Right renal pelvis (tissue), 4 donors: ENCODE measurements at regions not wholly inside any gene's neighbourhood (a gene's known extent, or its start where the extent isn't known, plus 50 kb on each side); places are given as distances from the start of the nearest gene placed in this dataset.

ENCODE experiments used
- DNase-seq, 4 donors: peaks; one replicate each; pipeline ENCODE4 v3.0.0-alpha.2; 2013; ENCODE audit warnings: low read depth in 4 of 4, low spot score in 3 of 4, missing footprints in 1 of 4

- no peak for DNase-seq
Observed at GRCh38 chr5:6202149-6202967, 176.0 kb downstream of the MED10 start.

- no peak for DNase-seq
Observed at GRCh38 chr5:6201631-6202030, 176.7 kb downstream of the MED10 start.

DNA sequence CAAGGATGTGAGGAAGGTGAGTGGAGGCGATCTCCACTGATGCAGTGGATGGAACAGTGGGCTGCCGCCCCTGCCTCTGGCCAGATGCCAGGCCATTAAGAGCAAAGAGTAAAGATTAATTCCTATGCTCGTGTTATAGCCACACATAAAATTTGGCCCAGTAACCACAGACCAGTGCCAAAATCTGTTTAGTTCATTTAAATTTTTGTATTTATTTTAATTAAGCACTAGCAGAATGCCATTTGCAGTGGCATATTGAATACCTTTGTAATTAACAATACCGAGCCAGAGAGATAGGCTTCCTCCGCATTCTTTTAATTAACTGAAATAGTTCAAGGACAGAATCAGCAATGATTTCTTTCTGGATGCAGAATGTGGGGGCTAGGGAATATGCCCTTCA, 179.8 kb downstream of the MED10 start:
- DNase-seq: no peak

GRCh38 chr5:6197427-6197826, 180.9 kb downstream of the MED10 start:
- DNase-seq: no peak

DNA sequence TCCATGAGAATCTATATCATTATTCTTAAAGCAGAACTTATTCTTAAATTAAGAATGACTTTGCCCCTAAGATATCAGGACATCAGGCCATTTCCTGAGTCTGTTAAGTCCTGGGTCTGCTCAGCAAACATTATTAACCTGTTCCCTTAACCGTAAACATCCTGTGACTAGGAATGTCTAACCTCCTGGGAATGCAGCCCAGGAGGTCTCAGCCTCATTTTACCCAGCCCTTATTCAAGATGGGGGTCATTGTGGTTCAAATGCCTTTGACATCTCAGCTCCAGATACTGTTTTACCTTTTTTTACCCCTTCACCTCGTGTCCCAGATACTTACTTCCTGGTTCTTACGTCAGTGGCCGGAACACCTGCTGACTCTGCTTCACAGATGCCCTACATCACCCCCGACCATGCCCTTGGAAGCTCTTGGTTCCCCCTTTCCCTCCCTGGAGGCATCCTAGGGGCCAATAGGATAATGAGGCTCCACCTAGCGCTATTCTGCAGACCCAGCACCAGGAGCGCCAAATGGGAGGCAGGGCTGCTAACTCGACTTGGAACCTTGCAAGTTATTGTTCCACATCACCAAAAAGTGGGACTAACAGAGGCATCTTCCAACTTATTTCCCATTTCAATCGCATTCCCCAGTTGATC, 182.5 kb downstream of the MED10 start:
- DNase-seq: no peak

- DNase-seq: no peak
Observed at GRCh38 chr5:6194906-6195612, 183.3 kb downstream of the MED10 start.

DNA sequence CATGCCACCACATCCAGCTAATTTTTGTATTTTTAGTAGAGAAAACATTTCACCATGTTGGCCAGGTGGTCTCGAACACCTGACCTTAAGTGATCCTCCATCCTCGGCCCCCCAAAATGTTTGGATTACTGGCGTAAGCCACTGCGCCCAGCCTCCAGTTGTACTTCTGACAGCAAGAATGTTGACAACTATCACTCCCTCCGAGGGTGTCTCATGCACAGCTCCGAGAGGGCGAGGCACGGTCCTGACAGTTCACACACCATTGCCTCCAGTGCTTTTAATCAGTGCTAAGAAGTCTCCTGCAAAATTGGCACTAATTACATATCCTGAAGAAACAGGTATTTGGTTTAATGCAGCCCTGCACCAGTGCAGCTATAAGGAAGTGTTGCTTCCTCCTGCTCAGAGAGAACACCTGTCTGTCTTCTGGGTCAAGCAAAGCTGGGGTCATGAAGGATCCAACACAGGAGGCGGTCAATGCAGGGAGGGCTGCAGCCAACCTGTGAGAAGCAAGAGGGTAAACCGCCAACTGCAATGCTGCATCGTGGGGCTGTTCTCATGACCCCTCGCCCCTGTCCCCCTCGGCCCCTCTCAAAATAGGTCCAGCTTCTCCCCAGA, 184.0 kb downstream of the MED10 start:
- no peak for DNase-seq

- DNase-seq: peak in 3 of 4 donors; percentile 4 to 35 (median 22)
Observed at GRCh38 chr5:6193310-6193709, 185.0 kb downstream of the MED10 start.

GRCh38 chr5:6190838-6191237, 187.5 kb downstream of the MED10 start:
- DNase-seq: no peak

DNA sequence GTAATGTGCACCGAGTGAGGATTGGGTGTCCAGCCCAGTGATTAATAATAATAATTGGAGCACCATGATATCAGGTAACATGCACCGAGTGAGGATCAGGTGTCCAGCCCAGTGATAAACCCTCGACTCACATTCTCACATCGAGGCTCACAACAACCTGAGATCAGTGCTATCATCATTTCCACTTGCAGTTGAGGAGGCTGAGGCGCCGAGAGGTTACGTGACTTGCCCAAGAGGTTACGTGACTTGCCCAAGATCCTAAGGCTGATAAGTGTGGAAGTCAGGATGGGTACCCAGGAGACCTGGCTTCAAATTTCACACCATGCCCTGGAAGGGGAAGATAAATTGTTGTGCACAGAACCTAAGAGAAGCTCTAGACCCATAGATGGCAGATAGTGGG, 189.4 kb downstream of the MED10 start:
- DNase-seq: no peak

GRCh38 chr5:6188344-6188743, 190.0 kb downstream of the MED10 start:
- no peak for DNase-seq

GRCh38 chr5:6187501-6187900, 190.8 kb downstream of the MED10 start:
- DNase-seq: no peak

DNA sequence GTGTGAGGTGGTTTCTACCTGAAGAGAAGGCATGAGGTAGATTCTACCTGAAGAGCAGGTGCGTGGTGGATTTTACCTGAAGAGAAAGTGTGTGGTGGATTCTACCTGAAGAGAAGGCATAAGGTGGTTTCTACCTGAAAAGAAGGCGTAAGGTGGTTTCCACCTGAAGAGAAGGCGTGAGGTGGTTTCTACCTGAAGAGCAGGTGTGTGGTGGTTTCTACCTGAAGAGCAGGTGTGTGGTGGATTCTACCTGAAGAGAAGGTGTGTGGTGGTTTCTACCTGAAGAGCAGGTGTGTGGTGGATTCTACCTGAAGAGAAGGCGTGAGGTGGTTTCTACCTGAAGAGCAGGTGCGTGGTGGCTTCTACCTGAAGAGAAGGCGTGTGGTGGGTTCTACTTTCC, 192.8 kb downstream of the MED10 start:
- DNase-seq: no peak

GRCh38 chr5:6184481-6184880, 193.9 kb downstream of the MED10 start:
- no peak for DNase-seq

GRCh38 chr5:6183391-6184390, 194.7 kb downstream of the MED10 start:
- DNase-seq: no peak

DNA sequence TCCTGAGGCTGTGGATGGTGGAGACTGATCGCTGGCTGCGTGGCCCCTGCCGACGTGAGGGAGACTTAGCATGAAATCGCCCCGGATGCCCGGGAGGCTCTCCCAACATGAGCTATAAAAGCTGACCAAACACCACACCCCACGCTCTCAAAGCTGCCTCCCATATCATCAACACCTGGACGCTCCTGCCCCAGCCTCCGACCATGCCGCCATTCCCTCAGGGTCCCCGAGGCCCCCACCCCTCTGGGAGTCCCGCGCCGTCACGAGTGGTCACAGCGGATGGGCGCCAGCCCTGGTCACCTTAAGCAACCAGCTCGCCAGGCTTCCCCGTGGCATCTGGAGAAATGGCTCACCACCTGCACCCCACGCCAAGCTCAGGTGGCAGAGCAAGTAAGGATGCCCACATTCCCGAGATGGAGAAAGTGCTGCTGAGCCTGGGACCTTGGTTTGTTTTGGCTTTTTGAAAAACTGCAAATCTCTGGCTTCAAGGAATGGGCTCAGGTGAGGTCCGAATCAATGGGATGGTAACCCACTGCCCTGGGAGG, 196.0 kb downstream of the MED10 start:
- DNase-seq: no peak

DNA sequence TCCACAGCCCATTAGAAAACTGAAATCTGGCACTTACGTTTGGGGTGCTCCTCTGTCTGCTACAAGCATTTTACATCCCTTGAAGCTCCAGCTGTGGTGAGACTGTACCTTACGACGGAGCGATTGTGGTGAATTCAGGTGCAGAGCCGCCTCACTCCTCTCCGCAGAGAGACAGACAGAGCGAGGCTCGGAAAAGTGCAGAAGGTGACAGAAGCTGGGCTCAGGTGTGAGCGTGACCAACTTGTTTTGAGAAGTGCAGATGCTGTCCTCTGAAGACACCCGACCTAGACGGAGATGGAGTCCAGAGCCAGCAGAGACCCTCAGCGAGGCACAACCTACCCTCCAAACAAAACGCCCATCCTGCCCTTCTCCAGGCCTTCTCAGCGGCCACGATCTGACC, 196.5 kb downstream of the MED10 start:
- no peak for DNase-seq

DNA sequence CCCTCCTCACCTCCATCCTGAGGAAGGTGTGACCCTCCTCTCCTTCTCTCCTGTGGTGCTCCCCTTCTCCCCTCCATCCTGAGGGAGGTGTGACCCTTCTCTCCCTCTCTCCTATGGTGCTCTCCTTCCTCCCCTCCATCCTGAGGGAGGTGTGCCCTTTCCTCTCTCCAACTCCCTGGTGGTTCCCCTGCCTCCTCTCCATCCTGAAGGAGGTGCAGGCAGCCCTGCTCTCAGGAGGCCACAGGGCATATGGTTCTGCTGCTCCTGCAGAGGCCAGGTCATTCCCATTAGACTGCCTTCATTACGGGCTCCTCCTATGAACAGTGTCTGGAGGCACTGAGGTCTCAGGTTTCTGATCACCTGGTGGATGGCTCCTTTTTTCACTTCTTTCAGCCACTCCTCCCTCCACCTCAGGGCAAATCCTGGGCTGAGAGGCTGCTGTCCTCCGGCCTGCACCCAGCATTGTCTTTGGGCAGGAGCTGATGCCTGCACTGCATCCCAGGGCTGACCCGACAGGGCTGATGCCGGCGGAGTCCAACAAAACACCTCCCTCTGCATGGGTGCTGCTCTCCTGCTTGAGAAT, 197.1 kb downstream of the MED10 start:
- DNase-seq: no peak

- no peak for DNase-seq
Observed at GRCh38 chr5:6180231-6180872, 198.0 kb downstream of the MED10 start.
